ENCODE measurements at regions not wholly inside any gene's neighbourhood (a gene's known extent, or its start where the extent isn't known, plus 50 kb on each side); places are given as distances from the start of the nearest gene placed in this dataset.
"Not testable (repeated sequence)": the region's sequence is repeated elsewhere in the genome, so short reads cannot be mapped to it uniquely, and the experiment has no call there.

- no peak for DNase-seq (ENCODE audit: low spot score)
Measured at GRCh38 chr3:124316034-124316287, 324.0 kb upstream of the ROPN1 start.

- no peak for DNase-seq (ENCODE audit: low spot score)
Measured at GRCh38 chr3:124318014-124318413, 326.1 kb upstream of the ROPN1 start.

- DNase-seq (ENCODE audit: low spot score) = no peak
Measured at GRCh38 chr3:124318656-124319055, 326.7 kb upstream of the ROPN1 start.

GRCh38 chr3:124320976-124321375, 329.1 kb upstream of the ROPN1 start:
- no peak for DNase-seq (ENCODE audit: low spot score)

- no peak for DNase-seq (ENCODE audit: low spot score)
Measured at GRCh38 chr3:124322309-124322880, 330.5 kb upstream of the ROPN1 start.

GRCh38 chr3:124322966-124323365, 331.0 kb upstream of the ROPN1 start:
- DNase-seq (ENCODE audit: low spot score) = no peak

GRCh38 chr3:124325248-124325647, 333.3 kb upstream of the ROPN1 start:
- no peak for DNase-seq (ENCODE audit: low spot score)

- no peak for DNase-seq (ENCODE audit: low spot score)
Measured at GRCh38 chr3:124329723-124330122, 337.8 kb upstream of the ROPN1 start.

GRCh38 chr3:124333931-124334640, 342.2 kb upstream of the ROPN1 start:
- DNase-seq (ENCODE audit: low spot score) = no peak

GRCh38 chr3:124336067-124336656, 344.2 kb upstream of the ROPN1 start:
- no peak for DNase-seq (ENCODE audit: low spot score)

- DNase-seq (ENCODE audit: low spot score) = no peak
Measured at GRCh38 chr3:124345845-124346244, 353.9 kb upstream of the ROPN1 start.

- no peak for DNase-seq (ENCODE audit: low spot score)
Measured at GRCh38 chr3:124346487-124346886, 354.6 kb upstream of the ROPN1 start.

GRCh38 chr3:124347418-124347817, 355.5 kb upstream of the ROPN1 start:
- no peak for DNase-seq (ENCODE audit: low spot score)

GRCh38 chr3:124348555-124348954, 356.6 kb upstream of the ROPN1 start:
- not testable (repeated sequence) for DNase-seq (ENCODE audit: low spot score)

GRCh38 chr3:124351430-124352148, 359.7 kb upstream of the ROPN1 start:
- DNase-seq (ENCODE audit: low spot score) = no peak

- DNase-seq (ENCODE audit: low spot score) = no peak
Measured at GRCh38 chr3:124352149-124352539, 360.2 kb upstream of the ROPN1 start.

GRCh38 chr3:124353691-124354090, 361.8 kb upstream of the ROPN1 start:
- no peak for DNase-seq (ENCODE audit: low spot score)

- DNase-seq (ENCODE audit: low spot score) = no peak
Measured at GRCh38 chr3:124354150-124354549, 362.2 kb upstream of the ROPN1 start.

- no peak for DNase-seq (ENCODE audit: low spot score)
Measured at GRCh38 chr3:124358156-124358555, 366.2 kb upstream of the ROPN1 start.

- DNase-seq (ENCODE audit: low spot score) = no peak
Measured at GRCh38 chr3:124360155-124360554, 368.2 kb upstream of the ROPN1 start.

- no peak for DNase-seq (ENCODE audit: low spot score)
Measured at GRCh38 chr3:124360563-124360962, 368.6 kb upstream of the ROPN1 start.

- no peak for DNase-seq (ENCODE audit: low spot score)
Measured at GRCh38 chr3:124361566-124361965, 368.7 kb upstream of the UMPS start.

- no peak for DNase-seq (ENCODE audit: low spot score)
Measured at GRCh38 chr3:124362455-124362854, 367.8 kb upstream of the UMPS start.

Data from hematopoietic multipotent progenitor cell treated with erythropoietin and hydrocortisone succinate and interleukin-3 and kit ligand, for 17 days (in vitro differentiated cells).